Heart left ventricle (tissue), 13 donors: ENCODE measurements at regions not wholly inside any gene's neighbourhood (a gene's known extent, or its start where the extent isn't known, plus 50 kb on each side); places are given as distances from the start of the nearest gene placed in this dataset.

Source experiments
- CTCF ChIP-seq, 12 donors: fragments of 200-600 bp; sonication (generic) in 4 of 12; IDR thresholded peaks; one replicate each; pipeline versions ENCODE4 v1.5.0 to v1.8.0; 2018 to 2022; ENCODE audit warnings: antibody characterized with exemption in 12 of 12, mild to moderate bottlenecking in 5 of 12
- POLR2A ChIP-seq, 2 donors: fragments of 450-650 bp; IDR thresholded peaks; one replicate each; pipeline ENCODE4 v1.6.1; 2017; ENCODE audit warnings: antibody characterized with exemption in 2 of 2, mild to moderate bottlenecking in 2 of 2, moderate library complexity in 2 of 2
- donor health status: ischemic (EF 13 %, LVEDD 7.1; RV severe dilation, severe dysfunction).
- donor health status: DM: no; HTN: yes; CAD: no.
- donor health status: DM: no; HTN: no; CAD: no.
- donor health status: ischemic (EF 25% LVEDD 6.9; RV normal size, moderate dysfunction).
- donor health status: ischemic (EF 25% LVEDD 5.7; RV mildly dilated, moderate dysfunction).
- donor health status: ischemic (EF 35%, LVEDD 5.7; RV mildly dilated, moderate dysfunction).
- donor health status: nonischemic (EF 11% LVEDD 7.7; RV severe dilation, severe dysfunction).
- donor health status: DM: yes; HTN: yes; CAD: no.
- donor health status: PGD.
- donor health status: ischemic (EF 29% LVEDD 5.4; RV normal size, mild dysfunction).
- donor health status: nonischemic (EF 23%, LVEDD 6.1; RV moderate dilation, normal function).

GRCh38 chr18:8519102-8519501 lies 90.1 kb upstream of the RAB12 start:
- no peak for TF ChIP-seq CTCF (IDR thresholded peaks at IDR 0.05)
- no peak for TF ChIP-seq POLR2A (IDR thresholded peaks at IDR 0.05)
